DMS79 treated with DMSO at 0.1 percent for 48 hours (cell line): ENCODE measurements at regions not wholly inside any gene's neighbourhood (a gene's known extent, or its start where the extent isn't known, plus 50 kb on each side); places are given as distances from the start of the nearest gene placed in this dataset.
"Not testable (repeated sequence)": the region's sequence is repeated elsewhere in the genome, so short reads cannot be mapped to it uniquely, and the experiment has no call there.

Source experiments
- DNase-seq: peaks from one replicate; lab custom pipeline; 2025; lab: John Stamatoyannopoulos, UW

GRCh38 chr7:35909870-35910357, 109.1 kb downstream of the SEPTIN7 start:
- DNase-seq = no peak

- not testable (repeated sequence) for DNase-seq
These were observed 109.8 kb downstream of the SEPTIN7 start for GRCh38 chr7:35910621-35911020.

- not testable (repeated sequence) for DNase-seq
These were observed 112.5 kb downstream of the SEPTIN7 start for GRCh38 chr7:35913350-35913749.

- DNase-seq = not testable (repeated sequence)
These were observed 113.4 kb downstream of the SEPTIN7 start for GRCh38 chr7:35914214-35914613.

GRCh38 chr7:35915247-35915955, 114.5 kb downstream of the SEPTIN7 start:
- DNase-seq = not testable (repeated sequence)

GRCh38 chr7:35918217-35918616, 117.4 kb downstream of the SEPTIN7 start:
- DNase-seq = not testable (repeated sequence)

- DNase-seq = peak; percentile 42
These were observed 118.8 kb downstream of the SEPTIN7 start for GRCh38 chr7:35919607-35920006.

- not testable (repeated sequence) for DNase-seq
These were observed 120.5 kb downstream of the SEPTIN7 start for GRCh38 chr7:35921338-35921737.

- DNase-seq = not testable (repeated sequence)
These were observed 123.8 kb downstream of the SEPTIN7 start for GRCh38 chr7:35924668-35925067.

- not testable (repeated sequence) for DNase-seq
These were observed 126.1 kb downstream of the SEPTIN7 start for GRCh38 chr7:35926966-35927365.

GRCh38 chr7:35931134-35931533, 130.3 kb downstream of the SEPTIN7 start:
- DNase-seq = not testable (repeated sequence)

GRCh38 chr7:35931551-35931950, 130.7 kb downstream of the SEPTIN7 start:
- DNase-seq = not testable (repeated sequence)

GRCh38 chr7:35940695-35941094, 139.8 kb downstream of the SEPTIN7 start:
- not testable (repeated sequence) for DNase-seq

GRCh38 chr7:35945621-35946020, 144.8 kb downstream of the SEPTIN7 start:
- DNase-seq = not testable (repeated sequence)

- DNase-seq = peak; percentile 46
These were observed 154.9 kb downstream of the SEPTIN7 start for GRCh38 chr7:35955735-35956134.

- not testable (repeated sequence) for DNase-seq
These were observed 156.1 kb downstream of the SEPTIN7 start for GRCh38 chr7:35956988-35957387.

- DNase-seq = not testable (repeated sequence)
These were observed 160.4 kb downstream of the SEPTIN7 start for GRCh38 chr7:35961260-35961659.

- DNase-seq = not testable (repeated sequence)
These were observed 161.8 kb downstream of the SEPTIN7 start for GRCh38 chr7:35962607-35963006.

- DNase-seq = no peak
These were observed 166.7 kb downstream of the SEPTIN7 start for GRCh38 chr7:35967366-35968139.

- DNase-seq = no peak
These were observed 167.5 kb downstream of the SEPTIN7 start for GRCh38 chr7:35968140-35968940.

GRCh38 chr7:35969066-35969465, 168.2 kb downstream of the SEPTIN7 start:
- DNase-seq = peak; percentile 93

- DNase-seq = no peak
These were observed 169.6 kb downstream of the SEPTIN7 start for GRCh38 chr7:35970458-35970857.
